Stimulated activated naive CD4-positive, alpha-beta T cell (primary cell): ENCODE measurements at regions not wholly inside any gene's neighbourhood (a gene's known extent, or its start where the extent isn't known, plus 50 kb on each side); places are given as distances from the start of the nearest gene placed in this dataset.

Experiments used
- DNase-seq, 6 experiments: peaks; one replicate each; lab custom pipeline; 2025; lab: John Stamatoyannopoulos, UW

DNA sequence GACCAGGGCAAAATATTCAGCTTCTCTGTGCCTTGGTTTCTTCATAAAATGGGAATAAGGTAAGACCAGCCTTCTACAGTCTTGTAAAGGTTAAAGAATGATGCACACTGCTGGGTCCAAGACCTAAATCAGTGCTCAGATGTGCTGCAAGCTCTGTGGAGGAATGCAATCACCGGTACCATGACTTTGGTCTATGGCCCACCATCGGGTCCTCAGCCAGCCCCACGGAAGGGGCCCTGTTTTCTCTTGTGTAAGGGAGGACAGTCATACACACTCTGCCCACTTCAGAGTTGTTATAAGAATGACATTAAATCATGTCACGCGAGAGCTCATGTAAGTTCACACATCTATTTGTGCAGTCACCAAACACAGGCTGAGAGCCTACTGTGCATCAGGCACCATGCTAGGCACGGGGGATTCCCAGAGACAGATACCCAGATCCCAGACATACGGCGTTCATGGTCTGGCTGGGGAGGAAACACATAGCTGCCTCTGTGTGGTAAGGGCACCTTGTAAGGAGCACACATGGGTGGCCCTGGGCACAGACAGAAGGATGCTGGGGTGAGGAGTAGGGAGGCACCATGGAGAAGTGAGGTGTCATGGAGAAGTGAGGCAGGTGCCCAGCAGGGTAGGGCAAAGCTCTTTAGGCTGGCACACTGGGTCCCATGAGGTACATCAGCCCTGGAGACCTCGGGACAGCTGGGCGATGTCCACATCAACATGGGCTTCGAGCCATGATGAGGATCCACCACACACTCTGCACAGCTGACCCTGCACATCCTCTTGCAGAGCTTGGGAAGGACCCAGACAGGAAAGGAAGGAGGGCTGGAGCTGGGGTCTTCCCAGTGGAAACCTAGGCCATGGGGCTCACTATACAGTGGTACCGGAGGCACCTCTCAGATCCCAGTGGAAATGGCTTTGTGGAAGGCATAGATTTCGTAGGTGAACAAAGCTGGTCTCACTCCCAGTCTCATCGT lies 190.4 kb upstream of the DIO3 start:
- DNase-seq: no peak

DNA sequence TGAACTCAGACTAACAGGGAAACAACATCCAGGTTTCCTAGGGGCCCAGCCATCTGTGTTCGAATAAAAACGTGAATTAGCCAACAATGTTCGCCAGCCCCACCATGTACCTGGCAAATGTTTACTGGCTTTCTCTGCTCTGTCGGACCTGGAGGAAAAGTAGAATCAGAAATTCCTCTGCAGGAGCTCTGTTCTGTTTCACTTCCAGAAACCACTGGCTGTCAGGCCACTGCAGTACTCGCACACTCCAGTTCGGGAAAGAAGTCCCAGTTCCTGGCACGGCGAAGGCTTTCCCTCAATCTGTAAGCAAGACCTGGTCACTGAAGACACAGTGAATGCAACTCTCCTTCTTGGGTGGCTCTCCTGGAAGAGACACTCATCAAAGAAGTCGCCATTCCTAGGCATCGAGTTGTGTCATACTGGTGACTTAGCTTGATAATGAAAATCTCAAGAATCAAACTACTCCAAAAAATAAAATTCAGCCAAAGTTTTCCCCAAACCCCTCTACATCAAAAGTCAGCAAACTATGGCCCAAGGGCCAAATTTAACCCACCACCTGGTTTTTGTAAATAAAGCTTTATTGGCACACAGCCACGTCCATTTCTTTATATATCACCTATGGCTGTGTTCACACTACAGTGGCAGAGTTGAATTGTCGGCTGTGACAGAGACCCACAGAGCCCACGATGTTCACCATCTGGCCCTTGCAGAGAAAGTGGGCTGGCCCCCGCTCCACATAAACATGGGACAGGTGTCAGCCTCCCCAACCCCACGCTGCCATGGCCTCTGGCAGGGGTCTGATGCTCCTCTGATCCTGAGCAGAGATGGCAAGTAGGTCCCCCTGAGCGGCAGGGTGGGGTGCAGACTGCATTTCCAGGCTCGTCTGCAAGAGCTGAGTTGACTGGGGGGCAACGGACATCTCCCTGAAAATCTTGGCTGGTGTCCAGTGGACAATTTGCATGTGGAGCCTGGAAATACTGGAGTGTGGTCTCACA lies 189.2 kb upstream of the DIO3 start:
- no peak for DNase-seq

DNA sequence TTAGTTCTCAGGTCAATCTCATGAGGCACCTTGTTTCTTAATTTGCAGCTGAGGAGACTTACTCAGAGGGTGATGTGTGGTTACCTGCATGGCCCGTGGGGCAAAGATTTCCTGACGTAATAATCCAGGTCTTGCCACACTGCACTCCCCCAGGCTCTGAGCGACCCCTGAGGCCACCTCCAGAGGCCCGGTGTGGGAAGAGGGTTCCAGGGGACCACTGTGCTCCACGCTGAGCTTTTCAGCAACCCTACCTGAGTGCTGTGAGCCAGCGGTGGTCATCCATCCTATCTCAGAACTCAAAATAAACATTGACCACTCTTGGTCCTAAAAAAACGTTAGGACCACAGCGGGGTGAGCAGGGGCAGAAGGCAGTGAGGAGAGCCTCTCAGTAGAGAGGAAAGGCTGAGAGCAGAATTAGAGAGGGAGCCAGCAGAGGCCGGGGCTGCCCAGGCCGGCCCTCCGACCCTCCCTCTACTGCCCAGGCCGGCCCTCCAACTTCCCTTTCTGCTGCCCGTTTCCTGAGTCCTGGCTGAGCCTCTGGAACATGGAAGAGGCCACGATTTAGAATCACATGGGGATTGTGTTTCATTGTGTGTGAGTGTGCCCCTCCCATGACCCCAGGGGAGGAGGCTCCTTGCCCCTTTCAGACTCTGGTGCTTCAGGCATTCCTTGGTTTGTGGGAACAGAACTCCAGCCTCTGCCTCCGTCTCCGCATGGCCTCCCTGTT lies 188.2 kb upstream of the DIO3 start:
- no peak for DNase-seq

DNA sequence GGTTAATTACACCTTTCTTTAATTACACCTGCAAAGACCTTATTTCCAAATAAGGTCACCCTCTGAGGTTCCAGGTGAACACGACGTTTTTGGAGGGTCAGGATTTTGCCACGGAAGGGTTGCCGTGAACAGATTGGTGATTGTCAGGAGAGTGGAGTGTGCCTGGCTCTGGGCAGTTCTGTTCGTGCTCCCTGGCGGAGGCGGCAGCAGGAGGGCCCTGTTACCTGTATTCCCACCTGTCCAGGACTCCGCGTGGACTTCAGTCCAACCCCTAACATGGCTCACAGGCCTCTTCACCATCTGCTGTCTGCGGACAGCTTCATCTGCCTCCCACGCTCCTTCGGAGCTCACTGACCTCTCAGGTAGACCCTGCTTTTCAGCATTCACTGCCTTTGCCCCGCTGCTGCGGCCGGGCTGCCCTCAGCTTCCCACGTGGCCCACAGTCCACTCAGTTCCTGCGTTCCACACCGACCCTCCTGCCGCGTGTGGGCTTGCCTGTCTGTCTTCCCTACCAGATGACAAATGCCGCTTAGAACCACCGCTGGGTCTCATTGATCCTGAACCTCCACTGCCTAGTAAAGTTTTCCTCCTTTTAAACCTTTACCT lies 187.5 kb upstream of the DIO3 start:
- no peak for DNase-seq

DNA sequence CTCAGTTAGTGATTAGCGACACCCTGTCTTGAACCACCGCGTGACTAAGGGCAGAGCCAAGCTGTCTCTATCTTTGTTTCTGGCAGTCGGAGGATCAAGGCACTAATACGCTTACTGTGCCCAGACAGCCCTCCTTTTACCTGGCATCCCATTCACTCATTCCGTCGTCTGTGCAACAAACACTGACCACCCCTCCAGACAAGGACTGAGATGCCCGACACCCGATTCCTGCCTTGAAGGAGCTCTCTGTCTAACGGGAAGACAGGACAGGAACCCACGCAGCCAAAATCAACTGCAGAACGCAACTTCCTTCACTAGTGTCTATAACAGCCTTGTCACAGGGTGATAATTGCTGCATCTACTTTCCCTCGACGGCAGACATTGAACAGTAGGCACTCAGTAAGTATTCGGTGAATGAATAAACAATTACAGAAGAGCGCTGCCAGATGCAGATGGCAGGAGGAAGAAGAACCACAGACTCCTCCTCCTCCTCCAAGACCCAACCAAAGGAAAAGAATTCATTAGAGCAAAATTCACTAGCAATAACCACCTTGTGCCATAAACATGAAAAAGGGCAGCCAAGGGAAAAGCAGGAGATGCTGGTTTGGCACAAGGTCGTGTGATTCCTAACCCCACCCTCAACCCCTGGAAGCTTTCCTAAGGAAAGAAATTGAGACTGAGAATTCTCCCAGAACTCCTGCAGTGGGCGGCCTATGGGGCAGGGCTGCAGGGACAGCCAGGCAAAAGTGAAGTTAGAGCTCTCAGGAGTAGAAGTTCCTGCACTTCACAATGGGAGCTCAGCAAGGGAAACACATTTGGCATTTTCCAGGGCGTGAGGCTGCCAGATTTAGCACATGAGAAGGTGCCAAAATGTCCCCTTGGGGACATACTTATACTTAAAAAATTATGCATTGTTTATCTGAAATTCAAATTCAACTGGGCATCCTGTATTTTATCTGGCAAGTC lies 186.6 kb upstream of the DIO3 start:
- DNase-seq: no peak

DNA sequence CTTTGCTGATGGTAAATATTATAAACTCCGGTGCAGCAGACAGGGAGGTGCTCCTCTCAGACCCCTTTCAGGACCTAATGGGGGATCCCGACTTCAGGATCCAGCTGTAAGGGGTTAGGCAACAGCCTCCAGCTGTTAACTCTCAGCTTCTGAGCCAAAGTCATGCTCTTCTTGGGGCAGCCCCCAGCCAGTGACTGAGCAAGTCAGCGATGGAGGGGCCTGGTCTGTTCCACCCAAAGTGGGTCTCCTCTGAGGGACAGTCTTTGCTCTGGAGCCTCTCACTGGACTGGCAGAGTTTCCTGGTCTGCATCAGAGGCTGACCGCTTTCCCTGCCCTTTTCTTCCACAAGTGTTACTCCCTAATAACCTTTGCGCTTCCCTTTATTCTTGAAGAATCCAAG lies 184.2 kb upstream of the DIO3 start:
- no peak for DNase-seq

DNA sequence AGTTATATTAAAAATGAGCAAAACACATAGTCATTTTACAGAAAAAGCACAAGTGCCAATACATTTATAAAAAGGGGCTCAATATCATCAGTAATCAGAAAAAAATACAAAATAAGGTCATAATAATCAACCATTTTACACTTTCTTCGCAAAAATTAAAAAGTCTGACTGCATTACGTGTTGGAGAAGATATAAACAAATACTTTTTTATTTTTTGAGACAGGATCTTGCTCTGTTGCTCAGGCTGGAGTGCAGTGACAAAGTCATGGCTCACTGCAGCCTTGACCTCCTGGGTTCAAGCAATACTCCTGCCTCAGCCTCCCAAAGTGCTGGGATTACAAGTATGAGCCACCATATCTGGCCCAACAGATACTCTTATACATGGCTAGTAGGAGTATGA lies 181.5 kb upstream of the DIO3 start:
- no peak for DNase-seq

DNA sequence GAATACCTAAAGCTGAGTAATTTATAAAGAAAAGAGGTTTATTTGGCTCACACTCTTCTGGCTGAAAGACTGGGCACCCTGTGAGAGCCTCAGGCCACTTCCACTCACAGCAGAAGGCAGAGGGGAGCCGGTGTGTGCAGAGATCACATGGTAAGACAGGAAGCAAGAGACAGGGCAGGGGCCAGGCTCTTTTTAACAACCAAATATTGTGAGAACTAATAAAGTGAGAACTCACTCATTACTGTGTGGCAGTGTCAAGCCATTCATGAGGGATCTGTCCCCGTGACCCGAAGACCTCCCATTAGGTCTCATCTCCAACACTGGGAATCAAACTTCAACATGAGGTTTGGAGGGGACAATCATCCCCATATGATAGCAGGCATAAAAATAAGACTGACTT lies 180.8 kb upstream of the DIO3 start:
- no peak for DNase-seq

DNA sequence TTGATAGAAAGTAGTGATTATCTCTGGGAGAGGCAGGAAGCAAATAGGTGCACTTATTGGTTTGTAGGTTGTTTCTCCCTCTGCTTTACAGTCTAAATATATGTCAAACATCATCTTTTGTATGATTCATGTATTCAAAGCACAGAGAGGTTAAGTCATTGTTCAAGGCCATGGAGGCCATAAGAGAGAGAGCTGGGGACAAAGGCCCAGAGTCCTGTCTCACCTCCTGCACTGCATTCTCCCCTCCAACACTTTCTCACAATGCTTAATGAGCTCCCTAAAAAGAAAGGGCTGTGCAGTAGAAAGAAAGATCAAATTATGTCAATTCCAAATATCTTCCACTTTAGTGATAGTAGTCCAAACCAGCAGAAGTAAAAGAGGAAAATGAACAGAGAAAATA lies 180.4 kb upstream of the DIO3 start:
- DNase-seq: no peak

DNA sequence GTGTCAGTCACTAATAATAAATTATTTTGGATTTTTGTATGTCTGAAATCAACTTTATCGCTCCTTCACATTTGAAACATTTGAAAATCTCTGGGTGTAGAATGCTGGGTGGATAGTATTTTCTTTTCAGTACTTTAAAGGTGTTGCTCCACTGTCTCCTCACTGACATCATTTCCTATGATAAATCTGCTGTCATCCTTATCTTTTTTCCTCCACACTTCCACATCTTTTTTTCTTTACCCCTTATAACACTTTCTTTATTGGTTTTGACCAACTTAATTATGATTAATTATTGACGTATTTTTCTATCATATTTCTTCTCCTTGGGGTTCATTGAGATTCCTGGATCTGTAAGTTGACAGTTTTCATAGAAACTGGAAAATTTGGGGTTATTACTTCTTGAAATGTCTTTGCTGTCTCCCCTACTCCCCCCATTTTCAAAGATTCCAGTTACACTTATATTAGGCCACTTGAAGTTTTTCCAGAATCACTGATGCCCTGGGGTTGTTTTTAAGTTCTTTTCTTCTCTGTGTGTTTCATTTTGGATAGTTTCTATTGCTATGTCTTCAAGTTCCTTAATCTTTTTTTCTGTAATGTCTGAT lies 177.5 kb upstream of the DIO3 start:
- no peak for DNase-seq

DNA sequence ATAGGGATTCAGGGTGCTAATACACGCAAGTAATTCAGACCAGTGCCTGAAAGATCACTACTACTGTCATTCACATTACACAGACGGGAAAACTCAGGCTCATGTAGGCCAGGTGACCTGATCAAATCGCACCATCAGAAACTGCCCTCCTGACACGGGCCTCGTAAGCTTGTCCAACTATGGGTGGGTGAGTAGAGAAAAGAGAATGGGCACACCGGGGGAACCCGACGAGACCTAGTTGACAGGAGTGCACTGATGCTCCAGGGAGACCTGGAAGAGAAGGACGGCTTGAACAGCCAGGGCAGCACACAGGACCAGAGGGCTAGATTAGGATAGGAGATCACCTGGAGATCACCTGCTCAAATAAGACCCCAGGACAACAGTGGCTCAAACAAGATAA lies 166.9 kb upstream of the DIO3 start:
- DNase-seq: no peak

DNA sequence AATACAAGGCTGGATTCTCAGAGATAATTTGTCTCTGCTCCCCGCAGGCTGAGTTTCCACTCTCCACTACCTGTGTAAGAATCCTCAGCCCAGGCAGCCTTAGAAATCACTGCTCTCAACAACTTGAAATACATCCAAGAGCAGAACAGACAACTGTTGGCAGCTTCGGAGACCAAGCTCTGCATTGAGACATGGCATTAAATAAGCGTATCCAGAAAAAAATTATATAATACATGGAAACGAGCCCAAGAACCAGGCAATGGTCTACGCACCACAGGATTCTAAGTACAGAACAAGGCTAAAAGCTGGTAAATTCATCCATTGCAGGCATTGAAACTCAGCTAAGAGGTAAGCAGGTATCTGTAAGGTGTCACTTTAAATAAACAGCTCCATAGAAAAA lies 165.5 kb upstream of the DIO3 start:
- DNase-seq: no peak

DNA sequence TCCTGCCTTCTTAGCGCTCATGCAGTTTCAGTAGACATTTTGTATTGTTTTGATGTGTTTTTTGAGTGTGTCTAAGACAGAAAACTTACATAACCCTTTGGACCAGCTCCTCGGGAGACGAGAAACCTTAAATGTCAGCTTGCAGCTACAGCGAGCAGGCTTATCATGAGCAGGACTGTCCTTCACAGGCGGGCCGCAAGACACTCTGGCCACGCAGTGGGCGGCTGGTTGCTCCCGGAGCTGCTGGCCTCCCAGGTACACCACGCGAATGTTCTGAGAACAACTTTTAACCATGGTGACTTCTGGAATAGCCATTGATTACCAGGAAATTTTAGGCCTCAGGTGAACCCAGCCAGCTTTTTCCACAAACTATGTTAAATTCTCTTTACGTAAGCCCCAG lies 164.1 kb upstream of the DIO3 start:
- no peak for DNase-seq

DNA sequence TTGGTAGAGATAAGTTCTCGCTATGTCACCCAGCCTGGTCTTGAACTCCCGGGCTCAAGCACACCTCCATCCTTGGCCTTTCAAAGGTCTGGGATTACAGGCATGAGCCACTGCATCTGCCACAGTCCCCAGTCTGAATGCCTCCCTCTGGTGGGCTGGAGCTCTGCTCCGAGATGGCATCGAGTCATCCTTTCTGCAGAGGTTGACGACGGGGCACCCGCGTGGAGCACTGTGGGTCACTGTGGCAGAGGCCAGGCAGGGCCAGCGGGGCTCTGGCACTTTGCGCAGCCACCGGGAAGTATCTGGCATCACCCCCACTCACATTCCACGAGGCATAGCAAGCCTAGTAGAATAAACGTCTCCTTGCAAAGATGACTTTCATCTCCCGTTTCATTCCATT lies 163.3 kb upstream of the DIO3 start:
- DNase-seq: no peak

DNA sequence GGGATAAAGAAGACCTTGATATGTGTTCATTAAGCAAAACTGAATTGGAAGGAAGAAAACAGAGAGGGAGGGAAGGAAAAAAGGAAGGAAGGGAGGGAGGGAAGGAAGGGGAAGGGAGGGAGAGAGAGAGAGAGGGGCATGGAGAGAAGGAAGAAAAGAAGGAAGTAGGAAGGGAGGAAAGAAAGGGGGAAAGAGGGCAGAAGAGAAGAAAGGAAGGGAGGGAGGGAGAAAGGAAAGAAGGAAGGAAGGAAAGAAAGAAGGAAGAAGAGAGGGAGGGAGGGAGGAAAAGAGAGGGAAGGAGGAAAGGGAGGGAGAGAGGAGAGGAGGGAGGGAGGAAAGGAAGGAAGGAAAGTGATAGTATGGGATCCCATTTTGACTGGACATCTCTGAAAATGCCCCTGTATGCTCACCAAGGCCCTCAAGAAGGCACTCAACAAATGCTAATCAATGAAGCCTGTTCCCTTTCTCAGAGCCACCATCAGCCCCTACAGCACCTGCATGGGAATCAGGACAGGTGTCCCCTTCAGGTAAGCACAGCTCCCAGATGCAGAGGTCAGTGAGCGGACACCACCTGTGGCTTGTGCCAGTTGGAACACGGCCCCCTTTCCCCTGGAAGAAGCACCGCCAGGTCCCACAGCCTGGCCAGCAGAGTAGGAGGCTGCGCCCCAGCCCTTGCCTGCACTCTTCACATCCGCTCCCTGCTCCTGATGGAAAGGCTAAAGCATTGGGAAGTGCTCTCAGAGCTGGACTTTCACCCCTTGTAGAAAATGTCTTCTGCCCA lies 161.4 kb upstream of the DIO3 start:
- no peak for DNase-seq

DNA sequence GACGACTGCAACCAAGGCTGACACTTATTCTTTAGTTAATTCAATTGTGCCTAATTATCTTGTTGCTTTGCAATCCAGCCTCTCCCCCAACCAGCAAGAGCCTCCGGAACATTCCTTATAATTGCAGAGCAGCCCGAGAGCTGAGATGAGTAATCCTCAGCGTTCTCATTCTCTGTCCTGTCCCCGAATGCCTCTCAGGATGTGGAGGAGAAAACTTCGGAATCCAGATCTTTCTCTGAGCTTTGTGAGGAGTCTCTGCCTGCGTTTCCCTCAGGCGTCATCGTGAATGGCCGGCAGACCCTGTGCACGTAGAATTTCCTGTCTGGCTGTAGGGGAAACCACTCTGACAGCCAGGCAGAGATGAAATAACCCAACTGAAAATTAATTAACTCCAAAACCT lies 160.5 kb upstream of the DIO3 start:
- no peak for DNase-seq

DNA sequence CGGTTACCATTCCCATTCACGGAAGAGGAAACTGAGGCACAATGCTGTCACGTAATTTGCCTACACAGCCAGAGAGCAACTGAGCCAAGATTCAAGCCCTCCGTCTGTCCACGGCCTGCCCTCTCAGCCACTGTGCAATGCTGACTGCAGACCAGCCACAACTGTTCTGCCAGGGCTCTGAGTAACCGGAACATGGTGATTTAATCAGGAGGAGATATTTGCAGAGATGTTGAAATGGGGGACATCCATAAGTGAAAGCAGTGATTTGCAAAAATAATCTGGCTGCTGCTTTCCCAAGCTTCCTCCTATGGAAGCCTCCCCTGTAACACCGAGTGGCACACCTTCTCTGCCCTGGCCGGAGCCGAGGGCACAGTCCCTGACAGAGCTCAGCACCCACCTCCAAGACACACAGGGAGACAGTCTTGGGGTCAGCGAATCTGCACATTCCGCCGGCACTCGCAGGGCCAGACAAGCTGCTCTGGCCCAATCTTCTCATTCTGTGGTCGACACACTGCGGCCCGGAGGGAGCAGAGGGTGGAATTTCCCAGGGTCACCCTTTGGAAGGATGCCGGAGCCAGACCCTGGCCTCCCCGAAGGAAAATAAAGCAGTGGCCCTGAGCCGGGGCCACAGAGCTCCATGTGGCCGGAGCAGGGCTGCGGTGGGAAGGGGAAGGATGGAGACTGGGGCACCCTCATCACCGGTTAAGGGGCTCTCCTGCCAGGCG lies 158.2 kb upstream of the DIO3 start:
- DNase-seq: no peak

DNA sequence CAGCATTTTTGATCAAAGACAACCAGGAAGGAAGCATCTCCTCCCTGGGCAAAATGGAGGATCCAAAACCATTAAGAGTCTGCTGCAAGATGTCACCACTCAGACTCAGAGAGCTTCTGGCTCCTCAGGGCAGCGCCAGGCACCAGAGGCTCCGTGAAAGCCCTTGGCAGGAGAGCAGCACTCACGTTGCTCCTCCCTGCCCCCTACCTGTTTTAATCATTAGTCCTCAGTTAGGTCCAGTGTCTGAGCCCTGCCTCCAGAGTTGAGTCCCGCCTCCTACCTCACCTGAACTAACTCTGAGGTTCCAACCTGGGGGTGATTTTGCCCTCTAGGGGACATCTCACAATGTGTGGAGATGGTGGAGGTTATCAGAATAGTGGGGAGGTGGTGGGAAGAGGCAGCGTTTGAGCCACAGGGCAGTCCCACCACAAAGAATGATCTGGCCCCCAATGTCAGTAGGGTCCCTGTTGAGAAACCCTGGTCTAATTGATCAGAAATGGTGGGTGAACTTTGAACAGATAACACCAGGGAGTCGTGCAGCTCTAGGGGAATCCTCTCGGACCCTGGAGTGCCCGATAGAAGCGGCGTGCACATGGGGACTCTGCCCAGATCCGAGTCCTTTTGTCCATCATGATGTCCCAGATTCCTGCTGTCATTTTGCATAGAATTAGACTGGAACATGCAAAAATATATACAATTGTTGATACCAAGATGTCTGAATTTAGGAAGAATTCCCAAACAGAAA lies 156.7 kb upstream of the DIO3 start:
- no peak for DNase-seq
